CD4-positive, alpha-beta T cell treated with Interleukin-21 for 1 hour (primary cell): ENCODE measurements at regions not wholly inside any gene's neighbourhood (a gene's known extent, or its start where the extent isn't known, plus 50 kb on each side); places are given as distances from the start of the nearest gene placed in this dataset.
"Not testable (repeated sequence)": the region's sequence is repeated elsewhere in the genome, so short reads cannot be mapped to it uniquely, and the experiment has no call there.

Source experiments
- DNase-seq: peaks from one replicate; pipeline ENCODE4 v3.0.0-alpha.2; 2020

GRCh38 chr5:166624573-166624972 lies 1666.9 kb upstream of the WWC1 start:
- DNase-seq: no peak

GRCh38 chr5:166625210-166625865 lies 1666.1 kb upstream of the WWC1 start:
- no peak for DNase-seq

- no peak for DNase-seq
Observed at GRCh38 chr5:166637295-166637694, 1654.2 kb upstream of the WWC1 start.

- DNase-seq: no peak
Observed at GRCh38 chr5:166639151-166639550, 1652.3 kb upstream of the WWC1 start.

GRCh38 chr5:166640136-166640535 lies 1651.3 kb upstream of the WWC1 start:
- DNase-seq: not testable (repeated sequence)

- no peak for DNase-seq
Observed at GRCh38 chr5:166648736-166649135, 1642.7 kb upstream of the WWC1 start.

- DNase-seq: no peak
Observed at GRCh38 chr5:166649676-166650075, 1641.8 kb upstream of the WWC1 start.

GRCh38 chr5:166651234-166651633 lies 1640.2 kb upstream of the WWC1 start:
- DNase-seq: no peak

- no peak for DNase-seq
Observed at GRCh38 chr5:166671811-166672210, 1619.6 kb upstream of the WWC1 start.

GRCh38 chr5:166672431-166672830 lies 1619.0 kb upstream of the WWC1 start:
- DNase-seq: no peak

GRCh38 chr5:166677891-166678290 lies 1613.6 kb upstream of the WWC1 start:
- no peak for DNase-seq

GRCh38 chr5:166679331-166679730 lies 1612.1 kb upstream of the WWC1 start:
- DNase-seq: no peak

- DNase-seq: no peak
Observed at GRCh38 chr5:166695326-166695725, 1596.1 kb upstream of the WWC1 start.

GRCh38 chr5:166708291-166708690 lies 1583.2 kb upstream of the WWC1 start:
- DNase-seq: no peak

GRCh38 chr5:166709691-166710090 lies 1581.8 kb upstream of the WWC1 start:
- DNase-seq: no peak

GRCh38 chr5:166710271-166710670 lies 1581.2 kb upstream of the WWC1 start:
- DNase-seq: no peak

- no peak for DNase-seq
Observed at GRCh38 chr5:166712447-166713185, 1578.8 kb upstream of the WWC1 start.

GRCh38 chr5:166713295-166713694 lies 1578.2 kb upstream of the WWC1 start:
- no peak for DNase-seq

GRCh38 chr5:166716856-166717492 lies 1574.5 kb upstream of the WWC1 start:
- no peak for DNase-seq

- DNase-seq: no peak
Observed at GRCh38 chr5:166719991-166720390, 1571.5 kb upstream of the WWC1 start.

- no peak for DNase-seq
Observed at GRCh38 chr5:166722939-166723338, 1568.5 kb upstream of the WWC1 start.

- no peak for DNase-seq
Observed at GRCh38 chr5:166724284-166724683, 1567.2 kb upstream of the WWC1 start.

- DNase-seq: no peak
Observed at GRCh38 chr5:166725593-166725992, 1565.9 kb upstream of the WWC1 start.

- no peak for DNase-seq
Observed at GRCh38 chr5:166726406-166726805, 1565.0 kb upstream of the WWC1 start.
